SW 1271 (cell line): ENCODE measurements at regions not wholly inside any gene's neighbourhood (a gene's known extent, or its start where the extent isn't known, plus 50 kb on each side); places are given as distances from the start of the nearest gene placed in this dataset.
"Not testable (repeated sequence)": the region's sequence is repeated elsewhere in the genome, so short reads cannot be mapped to it uniquely, and the experiment has no call there.

Experiments used
- DNase-seq, 2 experiments: peaks; one replicate each; lab custom pipeline; 2025; lab: John Stamatoyannopoulos, UW

DNA sequence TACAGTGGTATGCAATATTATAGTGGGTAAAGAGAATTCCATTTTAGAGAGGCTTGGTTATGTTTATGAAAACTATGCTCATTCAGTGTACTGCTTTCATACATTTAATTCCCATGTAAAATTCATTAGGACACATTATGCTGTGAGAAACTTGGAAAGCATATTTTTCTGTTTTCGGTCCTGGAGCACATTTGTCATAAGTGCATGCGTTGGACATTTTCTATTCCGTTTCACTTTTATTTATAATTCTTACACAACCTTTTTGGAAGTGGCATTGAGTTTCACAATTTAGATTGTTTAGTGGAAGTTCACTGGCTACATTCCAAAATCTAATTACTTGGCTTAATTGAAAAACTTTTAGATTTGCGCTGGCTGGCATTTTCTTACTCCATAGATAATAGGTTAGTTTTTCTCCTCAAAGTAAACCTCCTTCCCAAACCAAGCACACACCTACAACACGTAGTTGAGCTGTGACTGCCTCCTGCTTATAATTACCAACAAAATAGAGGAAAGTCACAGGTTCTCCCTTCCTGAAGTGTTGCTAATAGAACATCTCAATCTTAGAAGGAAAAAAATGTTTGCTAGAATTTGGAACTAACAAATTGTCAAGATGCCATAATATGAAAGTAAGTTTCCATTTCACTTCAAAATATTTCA lies 938.5 kb downstream of the TRHDE start:
- no peak for DNase-seq

- DNase-seq: no peak
Observed at GRCh38 chr12:73220951-73221350, 948.8 kb downstream of the TRHDE start.

DNA sequence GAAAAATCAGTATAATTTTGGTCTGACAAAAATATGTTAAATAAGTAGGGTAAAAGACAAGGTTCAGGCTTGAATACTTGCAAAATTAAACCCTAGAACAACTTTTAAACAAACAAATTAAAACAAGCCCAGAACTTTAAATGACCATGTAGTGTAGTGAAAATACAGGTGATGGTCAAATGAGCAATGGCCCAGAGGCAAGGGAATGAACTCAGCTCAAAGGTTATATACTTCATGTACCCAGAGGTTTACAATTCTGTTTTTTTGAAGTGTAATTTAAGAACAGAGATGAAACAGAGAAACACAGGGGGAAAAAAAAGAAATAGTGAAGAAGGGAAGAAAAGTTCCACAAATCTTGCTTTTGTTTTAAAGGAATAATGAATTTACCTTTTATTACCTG lies 949.2 kb downstream of the TRHDE start:
- no peak for DNase-seq

DNA sequence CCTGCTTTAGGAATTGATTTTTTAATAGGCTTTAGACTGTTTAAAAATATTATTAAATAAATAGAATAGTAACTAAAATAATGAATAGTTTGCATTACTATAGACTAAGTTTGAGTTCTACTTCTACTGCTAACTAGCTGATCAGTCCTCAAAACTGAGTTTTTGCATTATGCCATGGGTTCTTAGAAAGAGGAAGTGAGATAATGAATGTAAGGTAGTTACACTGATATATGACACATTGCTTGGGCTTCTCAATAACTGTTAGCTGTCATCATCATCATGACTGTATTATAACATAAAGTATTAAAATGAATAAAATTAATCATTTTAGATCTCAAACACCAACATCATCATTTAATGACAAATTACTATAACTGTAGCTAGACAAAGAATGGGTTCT lies 949.7 kb downstream of the TRHDE start:
- no peak for DNase-seq

GRCh38 chr12:73225371-73225937 lies 953.3 kb downstream of the TRHDE start:
- DNase-seq: no peak

- DNase-seq: no peak
Observed at GRCh38 chr12:73225941-73226340, 953.8 kb downstream of the TRHDE start.

GRCh38 chr12:73226593-73226992 lies 954.4 kb downstream of the TRHDE start:
- no peak for DNase-seq

- not testable (repeated sequence) for DNase-seq
Observed at GRCh38 chr12:73228828-73229227, 956.7 kb downstream of the TRHDE start.

DNA sequence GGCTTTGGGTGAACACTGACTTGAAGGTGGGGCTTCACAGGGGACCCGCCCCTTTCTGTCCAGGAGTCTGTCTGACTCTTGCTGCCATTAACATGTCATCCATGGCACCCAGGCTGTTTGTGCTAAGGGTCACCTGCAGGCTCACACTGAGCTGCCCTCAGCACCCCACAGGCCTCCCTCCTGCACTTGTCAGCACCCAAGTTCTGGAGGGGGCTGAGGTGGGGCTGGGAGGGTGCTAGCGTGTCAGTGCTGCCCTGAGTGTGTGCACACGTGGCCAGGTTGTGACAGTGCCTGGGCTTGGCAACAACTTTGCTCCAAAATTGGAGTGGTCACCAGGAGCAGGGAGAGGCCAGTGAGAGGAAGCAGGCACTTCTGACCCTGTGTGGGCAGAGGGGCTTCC lies 963.2 kb downstream of the TRHDE start:
- DNase-seq: no peak

GRCh38 chr12:73240110-73240509 lies 967.9 kb downstream of the TRHDE start:
- DNase-seq: no peak

DNA sequence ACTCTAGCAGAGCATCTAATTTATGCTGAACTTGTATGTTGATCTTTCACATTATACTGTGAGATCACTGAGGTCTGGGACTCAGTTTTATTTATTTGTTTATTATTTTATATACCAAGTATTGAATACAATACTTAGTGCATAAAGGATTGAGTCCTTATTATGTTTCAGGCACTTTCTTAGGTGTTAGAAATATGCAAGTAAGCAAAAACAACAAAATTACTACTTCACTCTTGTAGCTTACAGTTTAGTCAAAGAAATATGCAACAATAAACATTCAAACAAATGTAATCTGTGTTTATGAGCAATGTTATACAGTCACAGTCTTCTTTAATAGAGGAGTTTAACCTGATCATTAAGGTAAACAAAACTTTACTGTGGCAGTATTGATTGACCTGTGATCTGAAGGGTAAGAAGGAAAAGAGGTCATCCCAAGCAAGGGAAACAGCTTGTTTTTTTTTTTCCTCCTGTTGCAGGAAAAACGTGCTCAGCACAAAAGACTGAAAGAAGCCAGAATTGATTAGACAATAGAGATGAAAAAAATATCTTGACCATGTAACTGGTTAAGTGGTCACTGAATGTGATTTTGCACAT lies 990.7 kb downstream of the TRHDE start:
- DNase-seq: no peak

DNA sequence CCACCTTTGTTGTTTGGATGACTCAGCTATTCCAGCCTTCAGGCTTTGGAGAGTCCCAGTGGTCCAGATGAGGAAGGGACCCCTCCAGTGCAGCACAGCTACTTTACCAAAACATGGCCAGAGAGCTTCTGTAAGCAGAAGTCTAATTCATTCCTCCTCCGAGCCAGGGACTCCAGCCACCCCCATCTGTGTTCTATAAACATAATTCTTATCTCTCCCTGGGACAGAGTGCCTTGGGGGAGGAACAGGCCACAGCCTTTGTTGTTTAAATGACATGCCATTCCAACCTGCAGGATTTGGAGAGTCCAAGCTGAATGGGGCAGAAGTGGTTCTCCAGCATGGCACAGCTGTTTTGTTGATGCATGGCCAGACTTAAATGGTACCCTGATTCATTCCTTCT lies 994.0 kb downstream of the TRHDE start:
- DNase-seq: no peak

DNA sequence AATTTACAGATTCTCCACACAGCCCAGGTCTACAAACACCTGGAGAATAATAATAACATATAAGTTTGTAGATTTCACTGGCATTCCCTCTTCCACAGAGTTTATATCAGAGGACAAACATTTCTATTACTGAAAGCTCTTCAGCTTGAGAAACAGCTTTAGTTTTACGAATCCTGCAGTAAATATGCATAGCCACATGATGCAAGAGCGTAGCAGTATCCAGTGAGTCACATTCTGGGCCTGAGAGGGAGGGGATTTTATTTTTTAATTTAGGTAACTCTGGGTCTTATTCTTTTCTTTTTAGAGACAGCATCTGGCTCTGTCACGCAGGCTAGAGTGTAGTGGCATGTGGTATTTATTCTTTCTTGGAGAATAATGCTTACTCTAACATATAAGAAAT lies 1002.8 kb downstream of the TRHDE start:
- no peak for DNase-seq

DNA sequence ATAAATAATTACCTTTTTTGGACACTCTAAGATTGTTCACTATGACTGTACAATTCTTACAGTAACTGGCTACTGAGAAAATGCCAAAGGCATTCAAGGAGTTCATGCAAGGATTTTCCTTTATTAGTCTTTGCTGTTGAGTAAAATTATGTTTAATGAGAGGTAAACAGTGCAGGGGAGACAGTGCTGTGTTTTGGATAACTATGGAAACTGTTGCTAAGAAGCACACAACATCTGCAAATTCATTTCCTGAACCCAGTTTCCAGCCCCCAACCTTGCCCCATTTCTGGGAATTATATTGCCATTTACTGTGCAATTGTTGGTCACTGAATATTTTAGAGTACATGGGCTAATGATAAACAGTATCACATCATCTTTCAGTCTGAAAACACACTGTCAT lies 1005.8 kb downstream of the TRHDE start:
- DNase-seq: no peak

- DNase-seq: no peak
Observed at GRCh38 chr12:73301530-73301929, 1029.4 kb downstream of the TRHDE start.

DNA sequence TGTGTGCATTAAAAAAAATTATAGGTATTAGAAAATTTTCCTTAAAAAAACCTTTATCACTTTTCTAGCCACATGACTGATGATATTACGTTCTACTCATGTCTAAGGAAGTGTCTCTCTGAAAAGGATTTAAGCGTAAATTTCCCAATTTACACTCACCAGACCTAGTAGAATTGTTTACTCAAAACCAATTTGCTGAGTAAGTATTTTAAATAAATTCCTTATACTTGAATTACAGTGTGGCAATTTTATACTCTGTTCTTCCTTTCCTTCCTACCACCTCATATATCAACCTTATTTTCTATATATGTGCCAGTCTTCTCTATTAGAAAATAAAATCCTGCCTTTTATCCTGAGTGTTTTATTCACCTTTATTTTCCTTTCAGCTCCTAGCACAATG lies 1035.1 kb downstream of the TRHDE start:
- DNase-seq: no peak

GRCh38 chr12:73308079-73308478 lies 1035.9 kb downstream of the TRHDE start:
- no peak for DNase-seq

GRCh38 chr12:73308747-73309146 lies 1036.6 kb downstream of the TRHDE start:
- DNase-seq: no peak

DNA sequence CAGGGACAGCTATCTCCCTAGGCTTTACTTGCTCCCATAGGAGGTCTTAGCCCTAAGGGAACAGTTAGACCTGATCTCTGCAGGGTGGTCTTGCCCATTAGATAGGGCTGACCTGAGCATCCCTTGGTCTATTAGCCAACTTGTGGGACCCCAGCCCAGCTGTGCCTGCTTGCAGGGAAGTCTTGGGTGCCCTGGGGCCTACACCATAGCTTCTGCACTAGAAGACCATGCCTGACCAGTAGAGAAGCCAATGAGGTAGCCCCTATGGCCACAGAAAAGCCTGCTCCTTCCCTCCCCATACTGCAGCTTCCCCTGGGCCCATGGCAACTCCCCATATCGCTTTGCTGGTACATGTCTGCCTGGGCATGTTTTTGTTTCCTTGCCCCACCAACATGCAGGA lies 1049.1 kb downstream of the TRHDE start:
- DNase-seq: no peak

- DNase-seq: no peak
Observed at GRCh38 chr12:73321776-73322175, 1049.6 kb downstream of the TRHDE start.

- no peak for DNase-seq
Observed at GRCh38 chr12:73330584-73331351, 1058.6 kb downstream of the TRHDE start.

GRCh38 chr12:73341559-73342247 lies 1069.5 kb downstream of the TRHDE start:
- no peak for DNase-seq
